HG02973 (cell line): ENCODE measurements at regions not wholly inside any gene's neighbourhood (a gene's known extent, or its start where the extent isn't known, plus 50 kb on each side); places are given as distances from the start of the nearest gene placed in this dataset.

Experiments used
- ATAC-seq: cut with Tn5 transposase; IDR thresholded peaks from one replicate; pipeline ENCODE4 v1.9.1; 2021; ENCODE audit warnings: moderate library complexity; ENCODE audit not compliant: unreplicated experiment

GRCh38 chr9:82367016-82367415, 378.4 kb downstream of the SPATA31D1 start:
- ATAC-seq = no peak

DNA sequence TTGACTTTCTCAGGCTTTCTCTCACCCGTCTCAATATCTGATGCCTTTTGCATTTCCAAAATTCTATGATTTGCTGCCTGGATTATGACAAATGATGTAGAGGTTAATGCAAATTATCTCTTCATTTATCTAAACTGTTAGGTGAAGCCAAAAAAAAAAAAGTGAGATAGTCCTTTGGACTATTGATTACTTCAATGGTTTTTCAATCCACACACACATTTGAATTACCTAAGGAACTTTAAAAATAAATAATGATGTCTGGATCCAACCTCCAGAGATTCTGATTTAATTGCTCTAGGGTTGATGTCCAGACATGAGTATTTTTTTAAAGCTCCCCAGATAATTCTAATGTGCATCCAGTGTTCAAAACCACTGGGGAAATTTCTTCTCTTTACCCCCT, 379.4 kb downstream of the SPATA31D1 start:
- ATAC-seq = no peak

DNA sequence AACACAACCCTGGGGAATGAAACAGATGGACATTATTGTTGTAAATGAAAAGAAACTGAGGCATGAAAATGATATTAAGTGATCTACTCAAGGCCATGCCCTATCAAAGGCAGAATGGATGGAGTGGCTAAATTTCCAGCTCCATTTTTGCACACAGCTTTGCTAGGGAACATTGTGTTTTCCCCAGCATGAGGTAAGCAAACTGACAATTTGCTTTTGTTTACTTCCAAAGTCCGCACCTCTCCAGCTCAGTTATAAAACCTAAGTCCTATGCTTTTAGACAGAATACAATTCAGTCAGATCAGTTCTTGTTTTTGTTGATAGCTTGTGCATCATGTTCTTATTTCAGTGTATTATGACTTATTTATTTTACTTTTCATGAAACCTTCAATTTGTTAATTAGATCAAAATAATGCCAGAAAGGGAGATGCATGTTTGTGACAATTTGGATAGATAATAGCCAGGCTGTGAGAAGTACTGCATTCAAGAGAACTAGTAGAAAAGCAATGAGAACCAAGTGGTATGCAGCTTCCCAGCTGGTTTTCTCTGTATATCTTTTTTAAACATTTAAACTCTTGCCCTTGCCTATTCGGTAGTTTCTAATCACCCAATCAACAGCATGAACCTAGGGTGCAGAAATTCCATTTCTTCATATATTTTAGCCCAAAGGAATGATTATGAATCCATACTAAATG, 380.8 kb downstream of the SPATA31D1 start:
- ATAC-seq = no peak

GRCh38 chr9:82375041-82375440, 386.5 kb downstream of the SPATA31D1 start:
- no peak for ATAC-seq

DNA sequence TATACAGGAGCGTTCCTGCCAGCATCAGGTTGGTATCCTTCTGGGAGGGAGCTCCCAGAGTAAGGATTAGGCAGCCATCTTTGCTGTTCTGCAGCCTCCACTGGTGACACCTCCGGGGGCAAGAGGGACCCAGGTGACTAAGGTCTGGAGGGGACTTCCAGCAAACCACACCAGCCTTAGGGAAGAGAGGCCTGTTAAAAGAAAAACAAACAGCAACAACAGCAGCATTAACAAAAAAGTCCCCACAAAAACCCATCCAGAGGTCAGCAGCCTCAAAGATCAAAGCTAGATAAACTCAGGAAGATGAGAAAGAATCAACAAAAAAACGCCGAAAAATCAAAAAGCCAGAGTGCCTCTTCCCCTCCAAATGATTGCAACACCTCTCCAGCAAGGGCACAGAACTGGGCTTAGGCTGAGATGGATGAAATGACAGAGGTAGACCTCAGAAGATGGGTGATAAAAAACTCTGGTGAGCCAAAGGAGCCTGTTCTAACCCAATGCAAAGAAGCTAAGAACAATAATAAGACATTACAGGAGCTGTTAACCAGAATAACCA, 388.2 kb downstream of the SPATA31D1 start:
- ATAC-seq = no peak

- ATAC-seq = no peak
Observed at GRCh38 chr9:82382887-82383616, 394.5 kb downstream of the SPATA31D1 start.

- ATAC-seq = no peak
Observed at GRCh38 chr9:82385633-82386032, 397.1 kb downstream of the SPATA31D1 start.

DNA sequence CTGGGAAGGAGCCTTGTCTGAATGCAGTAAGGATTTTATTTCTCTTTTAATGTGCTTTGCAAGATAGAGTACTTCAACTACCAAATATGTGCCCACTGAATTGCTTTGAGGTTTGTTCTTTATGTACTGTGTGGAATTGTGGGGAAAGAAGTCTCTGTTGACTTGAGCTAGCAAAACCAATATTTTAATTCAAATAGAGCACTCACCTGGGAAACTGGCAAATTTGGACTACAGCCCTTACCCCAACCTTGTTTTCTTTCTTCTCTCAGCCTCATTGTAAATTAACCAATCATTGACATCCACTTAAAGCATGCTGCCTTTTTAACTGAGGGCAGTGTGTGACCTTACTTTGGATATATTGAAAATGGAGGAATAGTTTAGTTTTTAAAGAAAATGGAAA, 409.0 kb downstream of the SPATA31D1 start:
- no peak for ATAC-seq

- ATAC-seq = no peak
Observed at GRCh38 chr9:82404196-82404870, 415.8 kb downstream of the SPATA31D1 start.

DNA sequence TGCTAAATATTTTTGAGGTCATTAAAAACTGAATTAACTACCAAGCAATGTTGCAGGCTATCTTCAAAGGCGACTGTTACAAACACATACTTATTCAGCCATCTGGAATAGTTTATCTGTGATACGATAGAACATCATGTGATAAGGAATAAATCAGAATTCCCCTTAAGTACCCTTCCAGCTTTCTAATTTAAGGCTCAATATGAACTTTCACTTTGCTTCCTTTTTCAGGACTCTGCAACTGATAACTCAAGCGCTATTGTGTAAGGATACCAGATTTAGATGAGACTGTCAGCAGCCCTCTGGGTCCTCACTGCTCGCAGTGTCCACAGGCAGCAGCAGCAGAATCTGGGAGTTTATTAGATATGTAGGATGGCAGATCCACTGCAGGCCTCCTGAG, 416.3 kb downstream of the SPATA31D1 start:
- ATAC-seq = no peak

GRCh38 chr9:82406456-82407085, 418.0 kb downstream of the SPATA31D1 start:
- no peak for ATAC-seq

DNA sequence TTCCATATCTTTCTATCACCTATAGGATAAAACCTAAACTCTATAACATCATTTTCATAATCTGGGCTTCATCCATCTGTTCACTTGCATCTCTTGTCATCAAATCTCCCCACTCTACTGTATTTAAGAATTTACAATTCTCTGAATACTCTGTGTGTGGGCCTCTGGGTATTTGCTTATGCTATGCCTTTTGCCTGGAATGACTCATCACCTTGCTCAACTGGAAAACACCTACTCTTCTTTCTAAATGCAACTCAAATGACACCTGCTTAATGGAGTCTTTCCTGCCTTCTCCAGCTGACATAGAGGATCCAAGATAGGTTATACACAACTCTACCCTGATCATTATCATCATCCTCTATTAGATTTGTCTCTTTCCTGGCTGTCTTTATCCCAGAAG, 421.7 kb downstream of the SPATA31D1 start:
- peak; percentile 98 for ATAC-seq

- no peak for ATAC-seq
Observed at GRCh38 chr9:82410866-82411265, 422.3 kb downstream of the SPATA31D1 start.

DNA sequence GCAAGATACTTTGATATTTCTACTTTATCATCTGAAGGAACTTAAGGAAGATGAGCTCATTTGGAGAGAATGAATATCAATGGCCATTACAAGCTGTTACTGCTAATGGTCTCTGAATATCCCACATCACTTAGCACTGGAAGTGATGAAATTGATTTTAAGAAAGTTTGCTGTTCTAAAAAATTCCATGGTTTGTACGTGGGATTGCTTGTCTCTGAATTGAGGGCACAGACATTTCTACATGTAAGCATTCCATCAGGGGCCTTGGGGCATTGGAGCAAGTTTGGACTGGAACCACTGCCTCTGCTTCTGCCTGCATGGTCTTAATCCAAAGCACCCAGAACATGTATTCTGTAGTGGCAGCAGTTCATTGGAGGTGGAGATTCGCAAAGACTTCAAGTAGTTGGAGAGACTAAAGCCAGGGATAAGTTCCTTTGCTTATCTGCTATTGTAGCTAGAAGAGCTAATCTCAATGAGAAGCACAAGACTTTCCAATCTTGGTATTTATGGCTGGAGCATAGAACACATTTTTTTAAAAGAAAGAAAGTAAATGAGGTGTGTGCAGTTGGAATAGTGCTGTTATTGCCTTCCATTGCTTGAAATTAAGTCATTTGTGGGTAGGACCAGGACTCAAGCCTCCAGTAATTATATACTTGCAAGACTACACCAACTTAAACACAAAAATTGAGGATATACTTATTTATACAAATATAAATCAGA, 424.2 kb downstream of the SPATA31D1 start:
- ATAC-seq = no peak

GRCh38 chr9:82417501-82417900, 428.9 kb downstream of the SPATA31D1 start:
- ATAC-seq = no peak

GRCh38 chr9:82418334-82418733, 429.8 kb downstream of the SPATA31D1 start:
- no peak for ATAC-seq

- ATAC-seq = no peak
Observed at GRCh38 chr9:82419696-82420486, 431.3 kb downstream of the SPATA31D1 start.

- no peak for ATAC-seq
Observed at GRCh38 chr9:82421498-82421897, 432.9 kb downstream of the SPATA31D1 start.

- no peak for ATAC-seq
Observed at GRCh38 chr9:82423700-82424099, 435.1 kb downstream of the SPATA31D1 start.

GRCh38 chr9:82424599-82425120, 436.1 kb downstream of the SPATA31D1 start:
- no peak for ATAC-seq
